IMR-90 (cell line): ENCODE measurements at regions not wholly inside any gene's neighbourhood (a gene's known extent, or its start where the extent isn't known, plus 50 kb on each side); places are given as distances from the start of the nearest gene placed in this dataset.

Experiments
- ATAC-seq: fragments of 200-7000 bp; cut with Tn5 transposase; 2 replicates; pipeline ENCODE4 v1.9.1; 2020; ENCODE audit warnings: low read depth, mild to moderate bottlenecking, moderate library complexity
- BruUV-seq: library from RNA; stranded (reverse); fragments of 400-500 nt; replicated peaks from 2 replicates; lab custom pipeline; 2021; lab: Mats Ljungman, UMichigan
- CTCF ChIA-PET: fragments of 300-600 bp; formaldehyde crosslinking; extraction: SDS; loops from one replicate; lab custom pipeline; 2021; ENCODE audit warnings: antibody characterized with exemption; lab: Yijun Ruan, JAX
- POLR2A ChIA-PET: fragments of 300-600 bp; sonication (Branson Sonifier 250); formaldehyde crosslinking; loops from one replicate; lab custom pipeline; 2022; ENCODE audit warnings: antibody characterized with exemption; ENCODE audit not compliant: unreplicated experiment; lab: Charles Lee
- DNase-seq: peaks from one replicate; pipeline ENCODE4 v3.0.0; 2013
- H2AFZ ChIP-seq: replicated peaks from 2 replicates; pipeline ENCODE3; 2013; ENCODE audit warnings: low read length, mild to moderate bottlenecking; ENCODE audit not compliant: poor library complexity
- H2AK5ac ChIP-seq: 2 replicates; pipeline ENCODE4 v1.6.1; 2013; ENCODE audit warnings: low read depth, low read length, inconsistent platforms
- H2AK9ac ChIP-seq: replicated peaks from 2 replicates; pipeline ENCODE3; 2013; ENCODE audit warnings: mild to moderate bottlenecking, low read depth, low read length, moderate library complexity; ENCODE audit not compliant: poor library complexity
- H2BK120ac ChIP-seq: 2 replicates; pipeline ENCODE4 v1.6.1; 2013; ENCODE audit warnings: low read depth, low read length, inconsistent platforms
- H2BK15ac ChIP-seq: 3 replicates; pipeline ENCODE4 v1.6.1; 2013; ENCODE audit warnings: low read depth, low read length, inconsistent platforms
- H2BK20ac ChIP-seq: 2 replicates; pipeline ENCODE4 v1.6.1; 2013; ENCODE audit warnings: low read depth, mild to moderate bottlenecking, inconsistent platforms, low read length, moderate library complexity
- H2BK5ac ChIP-seq: 2 replicates; pipeline ENCODE4 v1.6.1; 2013; ENCODE audit warnings: mild to moderate bottlenecking, low read depth, low read length, inconsistent platforms; ENCODE audit not compliant: poor library complexity, severe bottlenecking
- H3K14ac ChIP-seq: replicated peaks from 2 replicates; pipeline ENCODE4 v1.6.1; 2013; ENCODE audit warnings: low read depth, low read length, inconsistent platforms
- H3K18ac ChIP-seq: 2 replicates; pipeline ENCODE4 v1.6.1; 2013; ENCODE audit warnings: low read depth, low read length, control low read depth
- H3K23ac ChIP-seq: 2 replicates; pipeline ENCODE4 v1.6.1; 2013; ENCODE audit warnings: low read depth, low read length, inconsistent platforms
- H3K27ac ChIP-seq: 2 replicates; pipeline ENCODE4 v1.5.1; 2013; ENCODE audit warnings: mild to moderate bottlenecking, control low read depth, low read length; ENCODE audit not compliant: insufficient read depth
- H3K27me3 ChIP-seq: 2 replicates; pipeline ENCODE4 v1.6.1; 2013; ENCODE audit warnings: low read length; ENCODE audit not compliant: control insufficient read depth, insufficient read depth
- H3K36me3 ChIP-seq: 2 replicates; pipeline ENCODE4 v1.6.1; 2013; ENCODE audit warnings: low read length, mixed read lengths; ENCODE audit not compliant: control insufficient read depth, insufficient read depth
- H3K4ac ChIP-seq: 2 replicates; pipeline ENCODE4 v1.6.1; 2013; ENCODE audit warnings: low read depth, low read length, inconsistent platforms
- H3K4me1 ChIP-seq: 2 replicates; pipeline ENCODE4 v1.6.1; 2013; ENCODE audit warnings: low read length, mixed read lengths; ENCODE audit not compliant: control insufficient read depth, insufficient read depth
- H3K4me2 ChIP-seq: 2 replicates; pipeline ENCODE4 v1.6.1; 2013; ENCODE audit warnings: low read depth, mild to moderate bottlenecking, control low read depth, low read length, moderate library complexity
- H3K4me3 ChIP-seq: 2 replicates; pipeline ENCODE4 v1.5.1; 2013; ENCODE audit warnings: low read depth, mild to moderate bottlenecking, control low read depth, low read length, moderate library complexity; ENCODE audit not compliant: insufficient read depth
- H3K56ac ChIP-seq: 2 replicates; pipeline ENCODE4 v1.6.1; 2013; ENCODE audit warnings: low read length, inconsistent platforms; ENCODE audit not compliant: insufficient read depth; ENCODE audit errors: extremely low read depth
- H3K79me1 ChIP-seq, 2 experiments: 2 replicates each; pipeline ENCODE4 v1.6.1; 2013; ENCODE audit warnings: low read length in 2 of 2, inconsistent platforms in 1 of 2, low read depth in 1 of 2
- H3K9ac ChIP-seq: 2 replicates; pipeline ENCODE4 v1.6.1; 2013; ENCODE audit warnings: low read depth, low read length, control low read depth
- H3K9me1 ChIP-seq: 2 replicates; pipeline ENCODE4 v1.6.1; 2013; ENCODE audit warnings: low read length, inconsistent platforms; ENCODE audit not compliant: insufficient read depth
- H3K9me3 ChIP-seq: 2 replicates; pipeline ENCODE4 v1.6.1; 2013; ENCODE audit warnings: low read length; ENCODE audit not compliant: control insufficient read depth, insufficient read depth
- H4K20me1 ChIP-seq: 2 replicates; pipeline ENCODE4 v1.6.1; 2013; ENCODE audit warnings: low read length, inconsistent platforms; ENCODE audit not compliant: insufficient read depth
- H4K5ac ChIP-seq: 2 replicates; pipeline ENCODE4 v1.6.1; 2013; ENCODE audit warnings: mild to moderate bottlenecking, low read depth, low read length, control low read depth
- H4K8ac ChIP-seq, 2 experiments: 2 replicates each; pipeline ENCODE4 v1.6.1; 2013; ENCODE audit warnings: low read depth in 2 of 2, low read length in 2 of 2, control low read depth in 1 of 2, inconsistent platforms in 1 of 2
- H4K91ac ChIP-seq: 2 replicates; pipeline ENCODE4 v1.6.1; 2013; ENCODE audit warnings: low read depth, low read length, inconsistent platforms; ENCODE audit not compliant: insufficient read depth
- MXI1 ChIP-seq: IDR thresholded peaks from 2 replicates; pipeline ENCODE4 v1.6.1; 2012; ENCODE audit warnings: low read depth, mild to moderate bottlenecking, low read length, moderate library complexity, borderline replicate concordance
- RAD21 ChIP-seq: IDR thresholded peaks from 2 replicates; pipeline ENCODE4 v1.6.1; 2012; ENCODE audit warnings: low read length, improper control_type of control experiment
- USF2 ChIP-seq: fragments of 150-350 bp; IDR thresholded peaks from 2 replicates; pipeline ENCODE4 v1.6.1; 2017; ENCODE audit warnings: mild to moderate bottlenecking, antibody characterized with exemption, low read length, low read depth
- WGBS, 2 experiments: methylation state at CpG; one replicate each; pipeline versions ENCODE4 v1.1.5 to v1.1.7; 2013; ENCODE audit warnings: missing lambda C conversion rate in 2 of 2; ENCODE audit not compliant: insufficient read length in 1 of 2; ENCODE audit errors: extremely low coverage in 2 of 2; 5-methylcytosine and 5-hydroxymethylcytosine counted together
- dilution Hi-C: fragments of 300-500 bp; cut with HindIII; formaldehyde crosslinking; loops from one replicate; pipeline ENCODE4 v1.14.3; 2018; ENCODE audit warnings: low sequenced_read_pairs; ENCODE audit not compliant: unreplicated experiment
- in situ Hi-C: fragments of 300-500 bp; cut with MboI; formaldehyde crosslinking; loops from 3 replicates; pipeline ENCODE4 v1.14.3; 2019; ENCODE audit warnings: low sequenced_read_pairs, inconsistent platforms, mixed read lengths
- intact Hi-C: fragments of 100-400 bp; cut with micrococcal nuclease; formaldehyde crosslinking; loops from 2 replicates; pipeline ENCODE4 v1.10.0; 2022

- ATAC-seq = no peak
- in situ Hi-C loops (no loop called here), intact Hi-C loops (no loop called here), dilution Hi-C loops (no loop called here)
- no peak overlapping the region for H3K23ac ChIP-seq
- TF ChIP-seq MXI1 = no peak
- TF ChIP-seq USF2 = no peak
- TF ChIP-seq RAD21 = no peak
- H3K4me2 ChIP-seq = no peak overlapping the region
- H3K56ac ChIP-seq = no peak overlapping the region
- H2BK120ac ChIP-seq = no peak overlapping the region
- H2BK20ac ChIP-seq = no peak overlapping the region
- no peaks in the 10 kb centered on the region for H3K9me1 ChIP-seq
- H3K27ac ChIP-seq = no peak overlapping the region
- H3K79me1 ChIP-seq = no peaks in the 10 kb centered on the region
- H3K18ac ChIP-seq = no peak overlapping the region
- no peak for DNase-seq
- no peaks in the 10 kb centered on the region for H3K9me3 ChIP-seq
- no peak overlapping the region for H2BK15ac ChIP-seq
- no peak overlapping the region for H4K91ac ChIP-seq
- no TSS peak for BruUV-seq
- no peak overlapping the region for H2AK5ac ChIP-seq
- WGBS, 2 experiments = no CpG with 5 or more reads among the region's 2 CpGs
- no peak overlapping the region for H3K4me3 ChIP-seq
- ChIA-PET POLR2A (no interaction called here), CTCF (no interaction called here)
- no peaks in the 10 kb centered on the region for H3K4me1 ChIP-seq
- no peak overlapping the region for H3K14ac ChIP-seq
- H4K20me1 ChIP-seq = no peaks in the 10 kb centered on the region
- H3K36me3 ChIP-seq = no peaks in the 10 kb centered on the region
- no peak overlapping the region for H3K9ac ChIP-seq
- no peak overlapping the region for H4K5ac ChIP-seq
- no peak overlapping the region for H2AFZ ChIP-seq
- no peak overlapping the region for H2BK5ac ChIP-seq
- H2AK9ac ChIP-seq = no peak overlapping the region
- H4K8ac ChIP-seq = no peak overlapping the region
- H3K27me3 ChIP-seq = no peaks in the 10 kb centered on the region
- no peak overlapping the region for H3K4ac ChIP-seq
Measured at GRCh38 chrX:25124391-25124790, 108.6 kb upstream of the ARX start.
